ENCODE measurements at regions not wholly inside any gene's neighbourhood (a gene's known extent, or its start where the extent isn't known, plus 50 kb on each side); places are given as distances from the start of the nearest gene placed in this dataset.

DNA sequence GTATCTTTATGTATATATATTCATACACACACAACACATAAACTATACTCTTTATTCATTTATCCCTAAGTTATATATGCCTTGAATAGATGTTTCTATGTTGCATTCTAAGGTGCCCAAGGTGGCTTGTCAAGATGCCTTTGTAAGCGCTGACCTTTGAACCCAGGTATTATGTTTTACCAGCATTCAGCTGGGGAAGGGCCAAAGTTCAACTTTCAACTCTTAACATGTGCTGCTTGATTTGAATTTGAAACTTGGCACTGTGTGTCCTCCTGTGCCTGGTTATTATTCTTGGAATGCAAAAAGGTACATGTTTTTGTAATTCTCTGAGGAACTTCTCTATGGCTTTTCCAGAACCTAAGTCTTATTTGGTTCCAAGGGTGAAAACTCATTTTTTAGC is 146.5 kb downstream of the EDN1 start:
- Histone ChIP-seq H3K4me1 (ENCODE audit: control insufficient read depth, extremely low read depth, insufficient read depth, low read length) (no peaks in the 10 kb centered on the region), H3K9ac (ENCODE audit: insufficient read depth, low read length) (no peak overlapping the region), H3K36me3 (ENCODE audit: control insufficient read depth, insufficient read depth, low read length) (no peaks in the 10 kb centered on the region), H3K4me3 (replicated peaks in 1 of 4; ENCODE audit: control extremely low read depth in 1 of 4, insufficient read depth in 1 of 4, low read depth in 3 of 4, low read length in 4 of 4) (no peak overlapping the region), H2AFZ (ENCODE audit: low read length) (no peak overlapping the region), H3K79me2 (ENCODE audit: control insufficient read depth, insufficient read depth, low read length) (no peaks in the 10 kb centered on the region), H3K9me3 (ENCODE audit: control insufficient read depth, insufficient read depth, low read depth, low read length) (no peaks in the 10 kb centered on the region), H3K27me3 (ENCODE audit: control insufficient read depth, insufficient read depth, low read length) (no peaks in the 10 kb centered on the region), H4K20me1 (ENCODE audit: control insufficient read depth, extremely low read depth, insufficient read depth, low read length) (no peaks in the 10 kb centered on the region), H3K4me2 (ENCODE audit: extremely low read depth, insufficient read depth, low read length) (no peak overlapping the region), H3K27ac (ENCODE audit: insufficient read depth, low read length) (no peak overlapping the region)
- TF ChIP-seq, protein P1, sequence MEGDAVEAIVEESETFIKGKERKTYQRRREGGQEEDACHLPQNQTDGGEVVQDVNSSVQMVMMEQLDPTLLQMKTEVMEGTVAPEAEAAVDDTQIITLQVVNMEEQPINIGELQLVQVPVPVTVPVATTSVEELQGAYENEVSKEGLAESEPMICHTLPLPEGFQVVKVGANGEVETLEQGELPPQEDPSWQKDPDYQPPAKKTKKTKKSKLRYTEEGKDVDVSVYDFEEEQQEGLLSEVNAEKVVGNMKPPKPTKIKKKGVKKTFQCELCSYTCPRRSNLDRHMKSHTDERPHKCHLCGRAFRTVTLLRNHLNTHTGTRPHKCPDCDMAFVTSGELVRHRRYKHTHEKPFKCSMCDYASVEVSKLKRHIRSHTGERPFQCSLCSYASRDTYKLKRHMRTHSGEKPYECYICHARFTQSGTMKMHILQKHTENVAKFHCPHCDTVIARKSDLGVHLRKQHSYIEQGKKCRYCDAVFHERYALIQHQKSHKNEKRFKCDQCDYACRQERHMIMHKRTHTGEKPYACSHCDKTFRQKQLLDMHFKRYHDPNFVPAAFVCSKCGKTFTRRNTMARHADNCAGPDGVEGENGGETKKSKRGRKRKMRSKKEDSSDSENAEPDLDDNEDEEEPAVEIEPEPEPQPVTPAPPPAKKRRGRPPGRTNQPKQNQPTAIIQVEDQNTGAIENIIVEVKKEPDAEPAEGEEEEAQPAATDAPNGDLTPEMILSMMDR (conservative IDR thresholded peaks at IDR 0.05 in 1 of 2, IDR thresholded peaks at IDR 0.05 in 1 of 2; ENCODE audit: low read depth in 1 of 2, low read length in 2 of 2): no peak
- no peak for TF ChIP-seq EZH2 (IDR thresholded peaks at IDR 0.05; ENCODE audit: low read length, missing control alignments)
- no peak for DNase-seq (ENCODE audit: low read depth in 2 of 2)

DNA sequence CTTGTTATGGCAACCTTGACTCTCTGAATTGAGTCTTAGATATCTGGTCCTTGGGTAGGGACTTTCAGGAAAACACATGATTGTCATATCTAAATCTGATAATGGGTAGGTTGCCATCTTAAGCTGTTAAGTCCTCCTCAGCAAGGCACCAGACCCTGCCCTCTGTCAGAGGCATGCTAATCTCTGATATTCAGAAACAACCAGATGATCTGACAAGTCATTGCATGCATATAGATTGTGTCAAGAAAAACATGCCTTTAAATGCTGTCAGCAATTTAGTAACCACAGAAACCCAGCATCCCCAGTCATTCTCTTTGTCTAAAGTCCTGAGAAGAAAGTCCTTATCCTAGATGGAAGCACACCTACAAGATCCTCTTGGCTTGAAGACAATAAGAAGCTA is 149.1 kb downstream of the EDN1 start:
- TF ChIP-seq EZH2 (IDR thresholded peaks at IDR 0.05; ENCODE audit: low read length, missing control alignments): no peak
- TF ChIP-seq, protein P1 (conservative IDR thresholded peaks at IDR 0.05 in 1 of 2, IDR thresholded peaks at IDR 0.05 in 1 of 2; ENCODE audit: low read depth in 1 of 2, low read length in 2 of 2): no peak
- no peaks in the 10 kb centered on the region for H3K4me1 ChIP-seq (ENCODE audit: control insufficient read depth, extremely low read depth, insufficient read depth, low read length)

DNA sequence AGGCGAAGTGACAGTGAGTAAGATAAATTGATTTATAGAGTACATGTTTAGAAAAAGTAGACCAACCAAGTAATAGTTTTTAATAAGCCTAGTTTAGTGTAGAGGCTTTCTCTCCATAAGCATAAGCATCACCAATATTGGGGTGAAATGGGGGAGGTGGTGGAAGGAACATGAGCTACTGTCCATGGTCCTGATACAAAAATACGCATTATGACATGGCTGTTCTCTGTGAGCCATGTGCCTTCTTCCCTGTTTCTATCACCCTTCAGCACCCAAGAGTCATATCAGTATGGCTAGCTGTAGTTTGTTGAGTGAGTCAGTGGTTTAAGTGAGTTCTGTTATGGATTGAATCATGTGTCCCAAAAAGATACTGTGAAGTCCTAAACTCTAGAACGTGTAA is 150.8 kb downstream of the EDN1 start:
- H4K20me1 ChIP-seq (ENCODE audit: control insufficient read depth, extremely low read depth, insufficient read depth, low read length): no peaks in the 10 kb centered on the region
- no peak overlapping the region for H3K4me2 ChIP-seq (ENCODE audit: extremely low read depth, insufficient read depth, low read length)
- no peaks in the 10 kb centered on the region for H3K9me3 ChIP-seq (ENCODE audit: control insufficient read depth, insufficient read depth, low read depth, low read length)
- H3K79me2 ChIP-seq (ENCODE audit: control insufficient read depth, insufficient read depth, low read length): no peaks in the 10 kb centered on the region
- no peaks in the 10 kb centered on the region for H3K36me3 ChIP-seq (ENCODE audit: control insufficient read depth, insufficient read depth, low read length)
- H3K4me1 ChIP-seq (ENCODE audit: control insufficient read depth, extremely low read depth, insufficient read depth, low read length): no peaks in the 10 kb centered on the region
- no peak overlapping the region for H3K4me3 ChIP-seq (replicated peaks in 1 of 4; ENCODE audit: control extremely low read depth in 1 of 4, insufficient read depth in 1 of 4, low read depth in 3 of 4, low read length in 4 of 4)
- no peak overlapping the region for H3K27ac ChIP-seq (ENCODE audit: insufficient read depth, low read length)
- TF ChIP-seq EZH2 (IDR thresholded peaks at IDR 0.05; ENCODE audit: low read length, missing control alignments): no peak
- TF ChIP-seq, protein P1 (conservative IDR thresholded peaks at IDR 0.05 in 1 of 2, IDR thresholded peaks at IDR 0.05 in 1 of 2; ENCODE audit: low read depth in 1 of 2, low read length in 2 of 2): no peak
- H2AFZ ChIP-seq (ENCODE audit: low read length): no peak overlapping the region
- H3K9ac ChIP-seq (ENCODE audit: insufficient read depth, low read length): no peak overlapping the region
- peak in 1 of 2 donors; percentile 6 for DNase-seq (ENCODE audit: low read depth in 2 of 2)
- H3K27me3 ChIP-seq (ENCODE audit: control insufficient read depth, insufficient read depth, low read length): no peaks in the 10 kb centered on the region

More for the DNA sequence above, 149.1 kb downstream of the EDN1 start:
- H3K4me2 ChIP-seq (ENCODE audit: extremely low read depth, insufficient read depth, low read length): no peak overlapping the region
- no peak for DNase-seq (ENCODE audit: low read depth in 2 of 2)
- H2AFZ ChIP-seq (ENCODE audit: low read length): no peak overlapping the region
- no peaks in the 10 kb centered on the region for H3K79me2 ChIP-seq (ENCODE audit: control insufficient read depth, insufficient read depth, low read length)
- no peaks in the 10 kb centered on the region for H4K20me1 ChIP-seq (ENCODE audit: control insufficient read depth, extremely low read depth, insufficient read depth, low read length)
- H3K36me3 ChIP-seq (ENCODE audit: control insufficient read depth, insufficient read depth, low read length): no peaks in the 10 kb centered on the region
- H3K9me3 ChIP-seq (ENCODE audit: control insufficient read depth, insufficient read depth, low read depth, low read length): no peaks in the 10 kb centered on the region
- H3K9ac ChIP-seq (ENCODE audit: insufficient read depth, low read length): no peak overlapping the region
- H3K27me3 ChIP-seq (ENCODE audit: control insufficient read depth, insufficient read depth, low read length): no peaks in the 10 kb centered on the region
- no peak overlapping the region for H3K27ac ChIP-seq (ENCODE audit: insufficient read depth, low read length)
- no peak overlapping the region for H3K4me3 ChIP-seq (replicated peaks in 1 of 4; ENCODE audit: control extremely low read depth in 1 of 4, insufficient read depth in 1 of 4, low read depth in 3 of 4, low read length in 4 of 4)

Data from fibroblast of lung (primary cell).